NCI-H82 (cell line): ENCODE measurements at regions not wholly inside any gene's neighbourhood (a gene's known extent, or its start where the extent isn't known, plus 50 kb on each side); places are given as distances from the start of the nearest gene placed in this dataset.

Experiments
- DNase-seq: peaks from one replicate; lab custom pipeline; 2025; lab: John Stamatoyannopoulos, UW

GRCh38 chr13:84080748-84081530, 198.7 kb upstream of the SLITRK1 start:
- DNase-seq = peak; percentile 27

- no peak for DNase-seq
Measured at GRCh38 chr13:84077271-84077670, 195.0 kb upstream of the SLITRK1 start.

GRCh38 chr13:84076280-84076679, 194.0 kb upstream of the SLITRK1 start:
- DNase-seq = no peak

GRCh38 chr13:84050536-84050935, 168.3 kb upstream of the SLITRK1 start:
- DNase-seq = no peak

GRCh38 chr13:84049443-84050219, 167.4 kb upstream of the SLITRK1 start:
- DNase-seq = no peak

DNA sequence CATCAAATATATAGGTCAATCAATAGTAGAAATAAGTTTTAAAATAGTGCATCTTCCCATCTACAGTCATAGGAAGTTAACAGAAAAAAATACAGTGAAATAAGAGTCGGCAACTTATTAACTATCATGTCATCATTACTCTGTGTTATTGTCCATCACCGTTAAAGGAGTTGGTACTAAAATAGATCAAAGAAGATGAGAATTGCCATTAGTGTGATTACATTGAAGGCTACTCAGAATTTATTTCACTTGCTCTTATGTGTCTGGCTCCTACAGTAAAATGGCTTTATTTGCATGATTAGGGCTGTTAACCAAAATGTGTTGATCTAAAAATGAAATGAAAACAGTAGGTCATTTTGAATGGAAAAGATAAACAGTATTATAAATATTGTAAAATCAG, 162.5 kb upstream of the SLITRK1 start:
- DNase-seq = no peak

DNA sequence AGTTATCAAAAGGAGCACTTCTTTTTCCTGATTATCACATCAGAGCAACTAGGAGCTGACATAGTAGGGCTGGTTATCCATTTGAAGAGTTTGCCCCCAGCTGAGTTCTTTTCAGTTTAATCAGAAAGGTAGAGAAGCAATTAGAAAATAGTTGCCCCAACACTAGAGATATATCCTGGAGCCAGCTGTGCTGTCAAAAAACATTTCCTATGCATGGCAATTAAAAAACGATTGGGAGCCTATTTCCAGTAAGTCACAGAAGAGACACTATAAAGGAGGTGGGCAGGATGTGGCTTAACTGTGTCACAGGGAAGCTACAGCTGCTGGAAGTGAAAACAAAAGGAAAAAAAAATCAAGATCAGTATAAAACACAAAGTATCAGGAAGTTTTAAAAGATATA, 155.7 kb upstream of the SLITRK1 start:
- no peak for DNase-seq

- DNase-seq = no peak
Measured at GRCh38 chr13:84032116-84032515, 149.8 kb upstream of the SLITRK1 start.

DNA sequence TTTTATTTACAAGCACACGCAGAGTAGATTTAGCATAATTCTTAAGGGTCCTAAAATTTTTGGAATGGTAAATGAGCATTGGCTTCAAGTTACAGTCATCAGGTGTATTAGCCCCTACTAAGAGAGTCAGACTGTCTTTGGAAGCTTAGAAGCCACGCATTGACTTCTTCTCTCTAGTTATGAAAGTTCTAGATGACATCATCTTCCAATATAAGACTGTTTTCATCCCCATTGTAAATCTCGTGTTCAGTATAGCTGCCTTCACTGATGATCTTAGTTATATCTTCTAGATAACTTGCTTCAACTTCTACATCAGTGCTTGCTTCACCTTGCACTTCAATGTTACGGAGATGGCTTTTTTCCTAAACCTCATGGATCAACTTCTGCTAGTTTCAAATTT, 148.8 kb upstream of the SLITRK1 start:
- DNase-seq = no peak

DNA sequence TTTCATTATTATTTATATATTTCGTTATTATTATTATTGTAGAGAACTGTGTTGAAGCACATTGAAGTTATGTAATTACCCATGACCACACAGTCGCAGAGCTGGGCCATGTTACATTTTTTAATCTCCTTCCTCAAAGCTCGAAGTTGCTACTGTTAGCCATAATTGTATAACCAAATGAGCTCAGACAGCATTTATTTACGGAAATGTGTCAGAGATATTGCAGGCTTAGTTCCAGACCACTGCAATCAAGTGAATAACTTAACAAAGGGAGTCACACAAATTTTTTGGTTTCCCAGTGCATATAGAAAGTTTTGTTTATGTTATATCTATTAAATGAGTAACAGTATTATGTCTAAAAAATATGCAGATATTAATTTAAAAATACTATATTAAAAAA, 147.1 kb upstream of the SLITRK1 start:
- no peak for DNase-seq

GRCh38 chr13:84025824-84026223, 143.6 kb upstream of the SLITRK1 start:
- DNase-seq = no peak

DNA sequence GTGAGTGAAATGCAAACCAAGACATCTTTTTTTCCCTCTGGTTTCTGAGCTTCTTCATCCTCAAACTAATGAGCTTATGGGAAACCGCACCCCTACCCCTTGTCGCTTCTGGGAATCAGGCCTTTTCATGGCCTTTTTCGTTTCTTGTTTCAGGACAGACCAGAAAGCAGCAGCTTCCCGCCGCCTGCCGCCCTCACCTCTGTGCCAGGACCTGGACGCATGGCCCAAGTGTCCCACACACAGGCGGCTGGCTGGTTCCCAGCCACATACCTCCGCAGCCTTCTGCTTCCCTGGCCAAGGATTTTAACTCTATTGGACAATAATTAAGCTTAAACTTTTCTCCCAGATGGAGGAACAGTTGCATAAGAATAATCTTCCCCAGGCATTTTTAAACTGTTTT, 114.1 kb upstream of the SLITRK1 start:
- DNase-seq = no peak

- DNase-seq = peak; percentile 33
Measured at GRCh38 chr13:83995930-83996329, 113.7 kb upstream of the SLITRK1 start.

DNA sequence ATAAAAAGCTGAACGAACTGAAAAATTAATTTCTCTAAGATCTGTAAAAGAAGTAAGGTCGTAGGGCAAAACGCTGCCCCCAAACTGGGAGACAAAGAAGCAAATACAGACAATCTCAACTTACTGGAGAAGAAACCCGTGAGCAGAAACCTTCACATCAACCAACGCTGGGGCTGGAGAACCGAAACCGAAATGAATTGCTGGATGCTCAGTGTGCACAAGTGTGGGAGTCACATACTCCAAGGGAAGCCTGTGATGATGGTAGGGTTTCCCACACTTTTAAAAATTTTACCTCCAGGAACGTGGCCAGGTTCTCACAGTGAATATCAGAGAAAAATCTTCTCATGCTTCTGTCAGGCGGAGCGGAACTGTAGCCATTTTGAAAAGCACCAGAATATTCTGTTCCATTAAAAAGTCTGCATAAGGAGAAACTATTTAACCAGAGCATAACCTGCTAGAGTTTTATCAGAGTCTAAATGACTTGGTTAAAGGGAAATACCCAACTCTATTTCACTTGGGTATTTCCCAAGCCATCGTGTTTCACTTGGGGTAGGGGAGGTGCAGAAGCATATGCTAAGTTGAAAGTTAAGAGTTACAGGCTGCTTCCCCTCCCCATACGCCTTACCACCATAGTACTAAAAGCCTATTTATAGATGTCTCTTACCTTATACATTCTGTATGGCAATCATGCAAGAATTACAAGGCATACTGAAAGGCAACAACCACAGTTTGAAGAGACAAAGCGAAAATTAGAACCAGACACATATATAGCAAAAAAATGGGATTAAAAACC, 110.5 kb upstream of the SLITRK1 start:
- no peak for DNase-seq

DNA sequence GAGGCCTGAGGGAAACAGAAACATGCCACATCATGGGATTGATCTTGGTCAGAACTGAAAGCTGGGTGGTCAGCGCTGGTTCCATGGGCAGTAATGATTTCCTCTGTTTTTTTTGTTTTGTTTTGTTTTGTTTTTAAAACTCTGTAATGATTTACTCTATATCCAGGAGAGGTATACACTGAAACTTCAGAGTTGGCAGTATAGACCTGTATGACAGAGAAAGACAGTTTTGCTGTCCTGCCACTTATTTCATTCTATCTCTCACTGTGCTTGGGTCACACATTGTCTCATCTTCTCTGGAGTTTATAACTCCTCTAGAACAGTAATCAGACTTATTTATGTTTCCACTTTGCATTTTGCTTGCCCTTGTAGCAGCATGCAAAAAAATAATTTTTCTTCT, 105.1 kb upstream of the SLITRK1 start:
- DNase-seq = no peak

- no peak for DNase-seq
Measured at GRCh38 chr13:83984793-83985192, 102.5 kb upstream of the SLITRK1 start.

DNA sequence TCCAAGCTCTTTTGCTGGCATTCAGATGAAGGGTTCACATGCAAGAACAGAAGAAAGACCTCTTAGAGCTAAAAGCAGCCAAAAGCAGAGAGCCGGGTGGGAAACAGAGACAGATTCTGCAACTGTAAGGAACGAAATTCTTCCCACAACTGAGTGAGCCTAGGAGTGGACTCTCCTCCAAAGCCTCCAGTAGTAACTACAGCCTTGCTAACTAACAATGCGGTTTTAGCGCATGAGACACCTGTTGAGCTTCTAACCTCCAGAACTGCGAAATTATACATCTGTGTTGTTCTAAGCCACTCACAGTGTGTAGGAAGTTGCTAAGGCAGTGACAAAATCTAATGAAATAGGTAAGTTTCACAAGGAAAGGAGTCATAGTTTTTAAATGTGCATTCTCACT, 98.1 kb upstream of the SLITRK1 start:
- DNase-seq = no peak

DNA sequence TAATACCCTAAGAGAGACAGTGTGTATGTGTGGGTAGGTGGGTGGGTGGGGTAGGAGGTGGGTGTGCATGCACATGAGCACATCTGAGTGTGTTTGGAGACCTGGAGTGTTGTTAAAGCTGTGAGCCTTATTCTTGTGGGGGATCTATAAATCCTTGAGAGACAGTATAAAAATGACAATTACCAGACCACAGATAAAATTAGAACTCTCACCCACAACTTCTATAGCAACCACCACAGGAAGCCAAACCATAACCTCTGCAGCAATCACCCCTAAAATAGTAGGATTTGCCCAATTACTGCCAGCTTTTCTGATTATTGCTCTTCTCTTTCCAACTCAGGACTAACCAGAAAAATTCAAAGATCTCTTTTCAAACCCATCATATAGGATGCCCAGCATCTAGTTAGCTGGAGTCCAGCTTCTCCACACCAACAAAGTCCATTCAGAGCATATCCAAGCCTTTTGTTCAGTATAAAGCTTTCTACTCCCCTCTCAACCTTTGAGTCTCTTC, 93.4 kb upstream of the SLITRK1 start:
- DNase-seq = no peak

DNA sequence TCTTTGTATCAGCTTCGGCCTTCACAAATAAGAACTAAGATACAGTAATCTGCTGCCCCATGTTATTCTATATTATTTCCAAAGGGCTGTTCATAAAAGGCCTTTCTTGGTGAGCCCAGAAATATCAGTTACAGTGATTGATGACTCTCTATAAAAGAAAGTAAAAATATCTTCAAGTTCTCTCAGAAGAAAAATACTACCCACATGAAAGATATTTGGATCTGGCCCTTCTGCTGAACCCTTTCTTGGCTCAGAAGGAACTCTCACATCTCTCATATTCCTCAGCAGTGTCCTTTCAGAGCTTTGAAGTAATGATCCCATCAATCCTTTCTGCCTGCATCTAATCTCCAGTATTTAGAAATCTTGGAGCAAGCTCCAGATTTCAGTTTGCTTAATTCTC, 76.3 kb upstream of the SLITRK1 start:
- DNase-seq = no peak

- DNase-seq = no peak
Measured at GRCh38 chr13:83955011-83955410, 72.7 kb upstream of the SLITRK1 start.

DNA sequence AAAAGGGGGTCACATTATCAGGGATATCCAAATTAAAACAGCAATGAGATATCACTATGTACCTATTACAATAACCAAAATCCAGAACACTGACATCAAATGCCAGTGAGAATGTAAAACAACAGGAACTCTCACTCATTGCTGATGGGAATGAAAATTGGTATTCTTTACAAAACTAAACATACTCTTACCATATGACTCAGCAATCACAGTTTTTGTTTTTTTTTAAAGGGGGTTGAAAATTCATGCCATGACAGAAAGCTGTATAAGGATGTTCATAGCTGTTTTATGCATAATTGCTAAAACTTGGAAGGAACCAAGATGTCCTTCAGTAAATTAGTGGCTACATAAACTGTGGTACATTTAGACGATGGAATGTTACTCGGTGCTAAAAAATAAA, 71.6 kb upstream of the SLITRK1 start:
- DNase-seq = no peak

- DNase-seq = no peak
Measured at GRCh38 chr13:83950293-83950692, 68.0 kb upstream of the SLITRK1 start.
